Esophagus squamous epithelium (tissue), 5 donors: ENCODE measurements at regions not wholly inside any gene's neighbourhood (a gene's known extent, or its start where the extent isn't known, plus 50 kb on each side); places are given as distances from the start of the nearest gene placed in this dataset.

Source experiments
- DNase-seq: peaks from one replicate; lab custom pipeline; 2025; lab: John Stamatoyannopoulos, UW
- H3K27ac ChIP-seq, 4 donors: fragments of 200-600 bp; sonication (generic); one replicate each; pipeline ENCODE4 v1.5.1; 2016 to 2019; ENCODE audit warnings: mild to moderate bottlenecking in 1 of 4
- H3K27me3 ChIP-seq, 4 donors: fragments of 200-600 bp; sonication (generic); 1 replicate in 3 of 4; 2 replicates in 1 of 4; pipeline versions ENCODE4 v1.5.1 to v1.6.0; 2017 to 2021; ENCODE audit warnings: antibody characterized with exemption in 1 of 4
- H3K36me3 ChIP-seq, 3 donors: fragments of 200-600 bp; sonication (generic); one replicate each; pipeline ENCODE4 v1.5.1; 2016 to 2019
- H3K4me1 ChIP-seq, 3 donors: fragments of 200-600 bp; sonication (generic); one replicate each; pipeline ENCODE4 v1.5.1; 2017 to 2019
- H3K4me3 ChIP-seq, 4 donors: fragments of 200-600 bp; sonication (generic); 1 replicate in 3 of 4; 2 replicates in 1 of 4; pipeline ENCODE4 v1.5.1; 2016 to 2019; ENCODE audit warnings: mild to moderate bottlenecking in 2 of 4, moderate library complexity in 1 of 4
- H3K9me3 ChIP-seq, 3 donors: fragments of 200-600 bp; sonication (generic); one replicate each; pipeline ENCODE4 v1.5.1; 2016 to 2019
- CTCF ChIP-seq, 6 experiments: fragments of 450-650 bp in 4 of 6; fragments of 200-600 bp in 2 of 6; sonication (generic) in 2 of 6; IDR thresholded peaks; one replicate each; pipeline ENCODE4 v1.5.1; 2016 to 2019; ENCODE audit warnings: antibody characterized with exemption in 6 of 6, mild to moderate bottlenecking in 4 of 6, moderate library complexity in 4 of 6
- POLR2A ChIP-seq, 4 donors: fragments of 450-650 bp; IDR thresholded peaks; one replicate each; pipeline ENCODE4 v1.6.1; 2017; ENCODE audit warnings: antibody characterized with exemption in 4 of 4, mild to moderate bottlenecking in 4 of 4, moderate library complexity in 3 of 4
- WGBS, 2 donors: methylation state at CpG; one replicate each; pipeline ENCODE4 v1.1.5; 2018; 5-methylcytosine and 5-hydroxymethylcytosine counted together
- intact Hi-C: fragments of 100-400 bp; cut with DNase I; formaldehyde crosslinking; loops from one replicate; pipeline ENCODE4 v1.15.0; 2022
- donor health status: DM: yes; HTN: yes; CAD: no.

- Histone ChIP-seq H3K4me1 (no peaks in the 10 kb centered on the region), H3K9me3 (no peaks in the 10 kb centered on the region), H3K27me3 (no peaks in the 10 kb centered on the region), H3K4me3 (no peak overlapping the region), H3K36me3 (no peaks in the 10 kb centered on the region), H3K27ac (no peak overlapping the region)
- TF ChIP-seq CTCF (IDR thresholded peaks at IDR 0.05) (no peak), POLR2A (IDR thresholded peaks at IDR 0.05) (no peak)
- DNase-seq: no peak
- intact Hi-C loops: no loop called here
- WGBS, 2 donors: 67 to 83% methylated on average over 1 of the region's 1 CpG
Measured at GRCh38 chr5:12019306-12019705, 115.1 kb upstream of the CTNND2 start.

GRCh38 chr5:12017007-12017406, 112.8 kb upstream of the CTNND2 start:
- 61 to 69% methylated on average over 9 to 10 of the region's 10 CpGs for WGBS, 2 donors

GRCh38 chr5:12016159-12016746, 112.0 kb upstream of the CTNND2 start:
- no peaks in the 10 kb centered on the region for H3K9me3 ChIP-seq
- H3K36me3 ChIP-seq: no peaks in the 10 kb centered on the region
- no peak overlapping the region for H3K27ac ChIP-seq
- 36 to 43% methylated on average over 7 of the region's 7 CpGs for WGBS, 2 donors
- H3K4me3 ChIP-seq: no peak overlapping the region
- H3K4me1 ChIP-seq: no peaks in the 10 kb centered on the region
- intact Hi-C loops: no loop called here
- TF ChIP-seq POLR2A (IDR thresholded peaks at IDR 0.05): no peak
- no peak for TF ChIP-seq CTCF (IDR thresholded peaks at IDR 0.05)
- no peaks in the 10 kb centered on the region for H3K27me3 ChIP-seq
- no peak for DNase-seq

More at GRCh38 chr5:12017007-12017406, 112.8 kb upstream of the CTNND2 start:
- Histone ChIP-seq H3K27ac (no peak overlapping the region), H3K4me1 (no peaks in the 10 kb centered on the region), H3K4me3 (no peak overlapping the region), H3K9me3 (no peaks in the 10 kb centered on the region), H3K27me3 (no peaks in the 10 kb centered on the region), H3K36me3 (no peaks in the 10 kb centered on the region)
- TF ChIP-seq CTCF (IDR thresholded peaks at IDR 0.05) (no peak), POLR2A (IDR thresholded peaks at IDR 0.05) (no peak)
- intact Hi-C loops: no loop called here
- no peak for DNase-seq

- intact Hi-C loops: no loop called here
- Histone ChIP-seq H3K9me3 (peaks cover 0 to 4% (median 0%) of the 10 kb centered on the region in 3 donors), H3K27me3 (no peaks in the 10 kb centered on the region), H3K36me3 (no peaks in the 10 kb centered on the region), H3K4me3 (no peak overlapping the region), H3K4me1 (no peaks in the 10 kb centered on the region), H3K27ac (no peak overlapping the region)
- TF ChIP-seq CTCF (IDR thresholded peaks at IDR 0.05) (no peak), POLR2A (IDR thresholded peaks at IDR 0.05) (no peak)
- DNase-seq: no peak
- WGBS, 2 donors: 20 to 42% methylated on average over 1 of the region's 1 CpG
Measured at GRCh38 chr5:12013351-12013750, 109.1 kb upstream of the CTNND2 start.

GRCh38 chr5:12003680-12004079, 99.4 kb upstream of the CTNND2 start:
- Histone ChIP-seq H3K4me3 (no peak overlapping the region), H3K27ac (no peak overlapping the region), H3K9me3 (no peaks in the 10 kb centered on the region), H3K36me3 (no peaks in the 10 kb centered on the region), H3K27me3 (no peaks in the 10 kb centered on the region), H3K4me1 (no peaks in the 10 kb centered on the region)
- no peak for TF ChIP-seq CTCF (IDR thresholded peaks at IDR 0.05)
- TF ChIP-seq POLR2A (IDR thresholded peaks at IDR 0.05): no peak
- DNase-seq: no peak
- 17 to 54% methylated on average over 2 of the region's 2 CpGs for WGBS, 2 donors
- intact Hi-C loops: no loop called here
